Activated CD4-positive, alpha-beta T cell treated with anti-CD3 and anti-CD28 coated beads for 48 hours (primary cell): ENCODE measurements at regions not wholly inside any gene's neighbourhood (a gene's known extent, or its start where the extent isn't known, plus 50 kb on each side); places are given as distances from the start of the nearest gene placed in this dataset.
"Not testable (repeated sequence)": the region's sequence is repeated elsewhere in the genome, so short reads cannot be mapped to it uniquely, and the experiment has no call there.

Source experiments
- DNase-seq: peaks from one replicate; pipeline ENCODE4 v3.0.0-alpha.2; 2020

GRCh38 chr15:36008719-36009118, 462.8 kb upstream of the DPH6 start:
- no peak for DNase-seq

- DNase-seq = no peak
Measured at GRCh38 chr15:36024031-36024688, 478.2 kb upstream of the DPH6 start.

DNA sequence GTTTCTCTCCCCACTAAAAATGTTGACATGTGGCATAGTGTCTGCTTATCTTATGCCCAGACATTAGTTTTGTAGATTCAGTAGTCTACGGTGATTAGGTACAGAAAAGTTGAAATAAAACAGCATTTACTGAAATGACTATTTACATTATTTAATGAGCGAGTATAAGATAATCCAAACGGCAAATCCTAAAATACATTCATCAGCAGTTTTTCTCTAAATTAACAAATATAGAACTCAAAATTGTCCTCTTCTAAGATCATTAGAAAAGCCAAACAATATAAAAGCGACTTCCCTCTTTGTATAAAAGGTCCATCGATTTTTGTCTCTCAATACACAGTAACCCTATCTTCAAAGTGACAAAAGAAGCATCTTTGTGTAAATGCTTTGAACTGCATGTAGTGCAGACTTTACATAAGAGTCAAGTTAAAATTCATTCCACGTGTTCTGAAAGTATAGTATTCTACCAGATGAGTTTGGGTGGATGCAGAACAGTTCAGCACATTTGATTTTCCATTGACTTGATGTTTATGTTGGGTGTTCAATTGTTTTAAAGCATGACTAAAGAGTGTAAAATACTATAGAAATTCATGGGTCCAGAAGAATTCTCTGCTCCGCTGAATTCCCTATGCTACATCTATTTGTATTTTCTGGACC, 480.8 kb upstream of the DPH6 start:
- DNase-seq = no peak

DNA sequence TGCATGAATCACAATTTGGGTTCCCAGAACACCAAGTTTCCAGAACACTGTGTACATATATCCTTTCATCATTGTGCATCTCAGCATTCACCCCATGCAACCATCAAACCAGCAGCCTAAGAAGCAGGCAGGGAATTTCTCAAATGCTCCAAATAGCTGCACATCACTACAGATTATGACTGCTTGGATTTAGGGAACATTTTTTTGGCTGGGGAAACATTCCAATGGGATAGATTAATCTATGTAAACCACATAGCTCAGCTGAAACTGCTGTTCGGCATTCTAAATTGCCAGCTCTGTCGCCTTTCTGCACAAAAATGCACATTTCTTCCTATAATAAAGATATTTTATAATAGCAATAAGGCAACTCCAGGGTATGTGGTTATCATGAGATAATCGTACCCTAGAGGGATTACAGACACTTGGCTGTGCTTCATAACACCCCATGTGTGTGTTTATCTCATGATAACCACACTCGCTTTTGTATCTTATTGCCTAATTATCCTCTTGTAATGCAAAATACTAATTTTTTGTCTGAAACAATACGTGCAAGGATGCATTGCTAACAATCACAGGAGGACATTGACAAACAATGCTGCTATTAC, 483.7 kb upstream of the DPH6 start:
- DNase-seq = no peak

DNA sequence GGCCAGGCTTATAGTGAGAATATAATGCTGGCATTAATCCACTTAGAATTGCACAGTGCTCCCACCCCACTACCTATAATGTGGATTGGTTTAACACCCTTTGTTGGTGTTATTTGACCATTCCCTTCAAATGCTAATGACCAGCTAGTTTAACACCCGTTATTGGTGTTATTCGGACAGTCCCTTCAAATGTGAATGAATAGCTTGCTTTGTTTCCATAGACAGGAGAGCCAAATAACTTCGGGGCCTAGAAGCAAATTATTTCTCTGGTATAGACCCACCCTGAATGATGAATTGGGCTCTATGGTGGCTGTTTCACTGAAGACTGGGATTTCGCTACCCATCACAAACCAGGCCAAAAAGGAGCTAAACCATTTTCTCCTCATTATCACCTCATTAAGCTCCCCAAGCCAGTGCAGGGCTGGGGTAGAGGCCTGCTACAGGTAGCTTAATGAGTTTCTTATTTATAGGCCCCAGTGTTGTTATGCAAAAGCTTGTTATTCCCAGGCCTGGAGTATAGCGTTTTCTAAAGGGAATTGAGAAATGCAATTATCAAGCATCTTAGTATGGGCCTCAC, 494.1 kb upstream of the DPH6 start:
- DNase-seq = no peak

- DNase-seq = not testable (repeated sequence)
Measured at GRCh38 chr15:36047018-36047716, 501.2 kb upstream of the DPH6 start.

DNA sequence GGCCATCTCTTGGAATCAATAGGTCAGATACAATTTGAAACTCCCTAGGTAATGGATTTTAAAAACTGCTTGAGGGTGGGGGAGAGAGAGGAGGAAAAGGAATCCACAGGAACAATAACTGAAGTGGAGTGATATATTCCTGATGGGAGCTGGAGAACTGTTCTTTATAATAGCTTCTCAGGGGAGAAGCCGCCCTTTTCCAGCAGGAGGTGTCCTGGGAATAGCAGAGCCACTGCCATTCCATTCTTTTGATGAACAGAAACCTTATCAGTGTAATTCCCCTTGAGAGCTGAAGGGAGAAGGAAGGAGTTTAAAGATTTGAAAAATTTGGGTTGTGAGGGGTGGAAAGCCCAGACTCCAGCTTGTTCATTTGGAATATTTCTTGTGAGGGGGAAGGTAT, 504.9 kb upstream of the DPH6 start:
- DNase-seq = no peak

DNA sequence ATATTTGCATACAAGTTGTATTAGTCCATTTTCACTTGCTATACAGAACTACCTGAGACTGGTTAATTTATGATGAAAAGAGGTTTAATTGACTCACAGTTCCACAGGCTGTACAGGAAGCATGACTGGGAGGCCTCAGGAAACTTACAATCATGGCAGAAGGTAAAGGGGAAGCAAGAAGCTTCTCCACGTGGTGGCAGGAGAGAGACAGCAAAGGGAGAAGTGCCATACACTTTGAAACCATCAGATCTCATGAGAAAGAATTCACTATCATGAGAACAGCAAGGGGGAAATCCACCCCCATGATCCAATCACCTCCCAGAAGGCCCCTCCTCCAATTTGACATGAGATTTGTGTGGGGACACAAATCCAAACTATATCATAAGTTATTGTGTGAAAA, 506.7 kb upstream of the DPH6 start:
- DNase-seq = not testable (repeated sequence)

GRCh38 chr15:36053746-36054145, 507.8 kb upstream of the DPH6 start:
- DNase-seq = no peak

DNA sequence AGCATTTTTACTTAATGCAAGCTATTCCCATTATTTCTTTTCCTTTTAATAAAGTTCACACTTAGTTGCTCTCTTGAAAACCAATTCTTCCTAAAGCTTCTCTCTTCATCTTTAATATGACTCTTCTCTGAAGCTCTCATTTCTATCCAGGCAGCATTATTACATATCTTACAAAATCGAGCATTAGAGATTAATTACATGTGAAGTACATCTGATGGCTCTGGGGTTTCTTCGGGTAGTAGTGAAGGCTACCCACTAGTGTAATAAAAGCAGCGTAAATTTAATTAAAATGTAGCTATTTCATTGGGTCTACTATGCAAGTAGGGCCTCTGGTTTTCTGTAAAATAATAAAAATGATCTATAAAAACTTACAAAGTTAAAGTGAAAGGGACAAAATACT, 513.6 kb upstream of the DPH6 start:
- DNase-seq = no peak

GRCh38 chr15:36062357-36062756, 516.4 kb upstream of the DPH6 start:
- no peak for DNase-seq

- DNase-seq = no peak
Measured at GRCh38 chr15:36066757-36067156, 512.7 kb upstream of the CDIN1 start.

- no peak for DNase-seq
Measured at GRCh38 chr15:36067483-36068274, 511.7 kb upstream of the CDIN1 start.

GRCh38 chr15:36075333-36075732, 504.1 kb upstream of the CDIN1 start:
- DNase-seq = no peak

DNA sequence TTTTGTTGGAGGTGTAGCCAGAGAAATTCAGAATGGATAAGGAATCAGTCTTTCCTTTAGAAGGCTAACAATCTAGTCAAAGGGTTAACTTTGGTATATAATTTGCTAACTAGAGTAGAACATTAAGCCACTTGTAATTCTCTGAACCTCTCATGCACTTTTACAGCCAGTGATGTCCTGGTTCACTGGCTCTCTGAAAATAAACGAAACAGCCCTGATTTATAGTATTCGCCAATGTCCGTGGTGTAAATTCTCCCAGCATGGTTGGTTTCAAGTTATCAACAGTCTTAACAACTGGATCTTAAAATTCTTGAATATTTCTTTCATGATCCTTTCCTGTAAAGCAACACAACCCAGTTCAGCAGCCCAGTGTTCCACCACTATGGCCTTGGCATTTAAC, 500.4 kb upstream of the CDIN1 start:
- DNase-seq = no peak

- no peak for DNase-seq
Measured at GRCh38 chr15:36080759-36081158, 498.7 kb upstream of the CDIN1 start.

DNA sequence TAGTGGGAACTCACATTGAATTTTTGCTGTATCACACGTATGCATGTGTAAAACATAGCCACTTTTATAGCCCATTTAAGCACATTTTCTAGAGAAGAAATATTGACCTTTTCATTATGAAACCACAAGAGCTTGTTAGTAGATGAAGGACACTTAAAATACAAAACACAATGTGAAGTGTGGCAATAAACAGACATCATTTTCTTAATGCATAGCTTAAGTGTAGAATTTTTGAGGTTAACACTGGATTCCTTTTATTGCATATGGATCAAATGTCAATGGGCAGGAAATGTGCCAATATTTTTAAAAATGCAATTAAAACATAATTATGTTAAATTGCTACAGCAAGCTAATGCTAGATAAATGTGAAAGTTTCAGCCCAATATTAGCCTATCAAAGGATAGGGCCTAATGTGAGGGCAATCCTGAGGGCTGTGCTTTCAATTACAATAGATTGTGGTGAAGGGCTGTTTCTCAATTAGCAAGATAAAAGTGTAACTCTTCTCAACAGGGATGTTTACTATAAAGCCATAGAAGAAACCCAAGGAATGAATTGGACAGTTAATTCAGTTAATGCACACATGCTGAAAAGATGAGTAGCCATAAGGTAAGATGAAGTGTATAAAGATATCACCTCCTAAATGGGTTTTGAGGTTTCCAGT, 489.0 kb upstream of the CDIN1 start:
- DNase-seq = no peak

DNA sequence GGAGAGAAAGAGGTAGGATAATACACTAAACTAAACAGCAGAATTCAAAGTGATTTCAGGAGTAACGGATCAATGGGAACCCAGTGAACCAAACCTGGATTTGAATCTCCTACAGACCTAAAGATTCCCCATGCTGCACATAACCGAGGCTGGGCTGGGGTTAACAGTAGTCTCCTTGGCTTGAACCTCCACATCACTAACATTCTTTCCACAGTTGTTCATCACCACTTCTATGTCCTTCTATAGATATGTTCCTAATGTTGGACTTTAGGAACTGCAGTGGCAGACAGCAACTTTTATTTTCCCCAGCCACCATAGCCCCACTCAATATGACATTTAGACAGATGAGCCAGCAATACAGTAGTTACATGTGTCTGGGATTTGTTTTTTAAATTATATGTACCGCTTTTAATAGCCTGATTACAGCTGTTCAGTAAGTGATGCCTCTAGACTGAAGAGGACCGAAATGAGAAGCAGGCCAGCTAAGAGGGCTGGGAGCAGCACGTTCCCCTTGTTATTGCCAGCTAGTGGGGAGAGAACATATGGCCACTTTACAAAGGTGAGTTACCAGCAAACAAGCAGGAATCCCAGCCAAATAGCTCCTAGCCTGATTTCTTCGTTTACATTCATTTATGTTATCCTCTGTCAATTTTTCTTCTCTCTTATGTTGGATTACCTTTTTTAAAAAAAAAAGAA, 472.6 kb upstream of the CDIN1 start:
- no peak for DNase-seq

GRCh38 chr15:36108541-36108940, 470.9 kb upstream of the CDIN1 start:
- no peak for DNase-seq

DNA sequence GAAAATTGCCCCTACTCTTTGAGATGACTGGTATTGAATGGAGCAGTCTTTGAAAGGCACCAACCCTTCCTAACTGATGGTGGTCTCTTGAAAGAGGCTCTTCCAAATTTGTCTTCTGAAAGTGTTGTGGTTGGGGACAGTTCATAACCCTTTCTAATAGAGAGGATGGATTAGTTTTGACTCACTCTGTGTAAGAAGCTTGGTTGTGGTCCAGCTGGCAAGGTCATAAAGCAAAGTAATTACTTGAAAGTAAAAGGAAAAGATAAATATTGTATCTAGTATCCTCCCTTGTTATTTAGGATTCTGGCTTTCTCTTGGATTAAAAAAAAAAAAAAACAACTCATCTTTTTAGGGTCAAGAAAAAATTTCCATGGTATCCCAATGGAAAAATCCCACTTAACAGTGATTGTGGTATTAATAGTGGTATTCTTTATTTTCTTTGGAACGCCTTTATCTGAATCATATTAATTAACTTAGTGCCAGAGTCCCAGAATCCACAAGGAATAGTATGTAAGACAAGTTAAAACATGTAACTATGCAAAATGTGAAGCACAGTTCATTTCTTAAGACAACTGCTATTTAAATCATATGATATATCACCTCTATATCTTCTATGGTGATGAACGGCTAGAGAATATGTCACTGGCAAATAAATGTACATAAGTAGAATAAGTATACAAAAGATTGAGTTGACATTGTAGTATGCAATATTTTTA, 469.3 kb upstream of the CDIN1 start:
- DNase-seq = no peak

DNA sequence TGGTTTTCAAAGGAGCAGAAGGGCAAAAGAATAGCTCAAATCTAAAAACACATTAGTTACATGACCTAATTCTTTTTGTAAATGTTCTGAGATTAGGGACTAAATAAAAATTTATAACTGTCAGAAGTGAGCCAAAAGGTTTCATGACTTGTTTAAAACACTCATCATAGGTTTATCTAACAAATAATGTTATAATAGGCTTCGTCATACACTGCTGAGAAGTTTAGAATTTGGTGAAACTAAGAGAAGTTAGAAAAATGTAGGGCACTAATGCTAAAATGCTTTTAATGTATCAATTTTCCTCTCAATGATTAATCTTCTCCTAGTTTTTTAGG, 468.8 kb upstream of the CDIN1 start:
- DNase-seq = no peak
